IPS DF 4.7 (cell line): ENCODE measurements at regions not wholly inside any gene's neighbourhood (a gene's known extent, or its start where the extent isn't known, plus 50 kb on each side); places are given as distances from the start of the nearest gene placed in this dataset.
"Not testable (repeated sequence)": the region's sequence is repeated elsewhere in the genome, so short reads cannot be mapped to it uniquely, and the experiment has no call there.

Source experiments
- DNase-seq: peaks from one replicate; pipeline ENCODE4 v3.0.0-alpha.2; 2013; ENCODE audit warnings: low spot score; ENCODE audit errors: extremely low read depth

DNA sequence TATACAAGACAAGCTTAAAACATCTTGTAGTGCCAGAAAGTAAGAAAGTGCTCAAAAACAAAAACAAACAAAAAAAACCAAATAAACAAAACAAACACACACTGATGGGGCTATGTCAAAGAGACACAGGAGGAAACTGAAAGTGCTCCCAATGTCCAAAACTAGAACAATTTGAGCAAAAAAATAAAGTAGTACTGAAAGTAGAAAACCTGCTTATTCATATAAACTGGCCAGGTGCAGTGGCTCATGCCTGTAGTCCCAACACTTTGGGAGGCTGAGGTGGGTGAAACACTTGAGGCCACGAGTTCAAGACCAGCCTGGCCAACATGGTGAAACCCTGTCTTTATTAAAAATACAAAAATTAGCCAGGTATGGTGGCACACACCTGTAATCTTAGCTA lies 129.9 kb downstream of the GLUL start:
- no peak for DNase-seq

DNA sequence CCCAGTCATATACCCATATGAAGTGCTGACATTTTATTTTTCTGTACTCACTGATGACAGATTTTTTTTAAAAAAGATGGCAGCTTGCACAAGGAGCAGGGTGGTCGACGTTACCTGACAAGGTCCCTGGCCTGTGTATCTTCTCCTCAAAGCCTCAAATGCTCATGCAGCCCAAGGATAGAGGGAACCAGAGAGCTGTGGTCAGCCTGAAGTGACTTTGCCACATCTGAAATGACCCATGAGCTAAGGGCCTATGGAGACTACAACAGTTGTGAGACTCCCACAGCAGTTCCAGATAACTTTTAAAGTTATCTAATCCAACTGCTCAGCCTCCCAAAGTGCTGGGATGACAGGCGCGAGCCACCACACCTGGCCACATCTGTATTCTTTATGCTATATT lies 131.1 kb downstream of the GLUL start:
- no peak for DNase-seq

DNA sequence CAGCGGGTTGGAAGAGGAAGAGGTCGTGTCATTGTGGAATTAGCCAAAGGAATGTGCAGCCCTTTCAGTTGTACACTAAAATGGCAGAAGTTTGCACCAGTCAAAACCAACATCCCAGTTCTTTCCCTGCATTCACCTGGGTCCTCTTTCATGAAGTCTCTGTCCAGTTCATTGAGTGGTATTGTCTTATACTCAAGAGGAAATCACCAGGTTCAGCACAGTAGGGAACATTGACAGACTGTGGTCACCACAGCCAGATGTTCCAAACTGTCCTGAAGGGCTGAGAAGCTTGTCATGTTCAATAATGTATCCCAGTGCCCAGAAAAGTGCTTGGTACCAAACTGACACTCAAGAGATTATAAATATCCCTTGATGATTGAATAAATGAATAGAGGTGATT lies 131.6 kb downstream of the GLUL start:
- no peak for DNase-seq

DNA sequence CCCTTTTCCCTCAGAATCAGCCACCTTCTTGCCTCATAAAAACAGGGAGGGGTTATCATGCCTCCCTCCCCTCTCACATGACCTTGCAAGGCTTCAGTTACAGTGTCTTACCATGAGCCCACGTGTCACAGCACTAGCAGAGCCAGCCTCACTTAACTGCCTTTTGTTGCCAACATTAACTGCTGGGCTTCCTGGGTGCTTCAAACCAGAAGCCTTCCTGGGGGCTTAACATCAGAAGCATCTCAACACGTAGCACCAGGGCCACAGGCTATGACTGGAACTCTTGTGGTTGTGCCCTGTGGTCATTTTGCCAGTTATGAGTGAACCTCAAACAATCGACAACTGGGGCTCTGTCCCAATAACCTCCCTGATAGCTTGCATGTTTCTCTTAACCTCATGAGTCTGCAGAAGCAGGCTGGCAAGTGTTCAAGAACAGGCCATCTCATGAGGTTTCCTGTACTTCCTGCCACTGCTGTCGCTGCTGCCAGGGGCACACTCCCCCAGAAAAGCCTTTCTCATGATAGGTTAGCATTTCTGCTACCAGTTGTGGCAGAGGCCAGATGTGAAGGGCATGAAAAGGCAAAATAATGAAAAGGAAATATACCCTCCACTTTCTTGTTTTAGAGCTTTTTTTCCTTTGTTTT lies 132.2 kb downstream of the GLUL start:
- DNase-seq = no peak

DNA sequence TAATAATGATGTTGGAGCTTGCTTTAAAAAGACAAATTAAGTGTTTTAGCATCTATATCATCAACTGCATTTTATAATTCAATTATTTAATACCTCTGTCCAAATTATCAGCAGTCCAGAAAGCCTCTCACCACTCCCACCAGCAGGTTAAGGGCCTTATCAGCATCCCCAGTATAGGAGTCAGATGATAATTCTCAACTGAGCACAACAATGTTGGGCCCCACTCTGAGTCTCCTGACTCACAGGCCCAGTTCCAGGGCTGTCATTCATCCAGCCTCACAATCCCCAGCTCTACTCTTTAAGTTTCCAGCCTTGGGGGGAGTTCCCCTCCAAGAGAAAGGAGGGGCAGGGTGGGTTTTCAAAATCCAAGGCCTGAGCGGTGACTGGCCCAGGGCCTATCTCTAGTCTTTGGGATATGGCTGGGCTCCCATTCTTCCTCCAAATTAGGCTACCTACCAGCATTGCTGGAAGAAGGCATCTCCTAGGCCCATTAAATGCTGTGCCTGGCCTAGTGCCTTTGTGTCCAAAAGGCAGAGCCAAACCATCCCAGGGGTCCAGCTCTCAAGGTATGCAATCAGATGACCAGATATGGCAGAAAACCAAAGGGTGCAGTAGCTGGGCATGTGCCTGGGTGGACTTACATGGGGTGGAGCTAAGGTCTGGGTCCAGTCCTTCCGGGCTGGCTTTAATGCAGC lies 134.1 kb downstream of the GLUL start:
- DNase-seq = no peak

DNA sequence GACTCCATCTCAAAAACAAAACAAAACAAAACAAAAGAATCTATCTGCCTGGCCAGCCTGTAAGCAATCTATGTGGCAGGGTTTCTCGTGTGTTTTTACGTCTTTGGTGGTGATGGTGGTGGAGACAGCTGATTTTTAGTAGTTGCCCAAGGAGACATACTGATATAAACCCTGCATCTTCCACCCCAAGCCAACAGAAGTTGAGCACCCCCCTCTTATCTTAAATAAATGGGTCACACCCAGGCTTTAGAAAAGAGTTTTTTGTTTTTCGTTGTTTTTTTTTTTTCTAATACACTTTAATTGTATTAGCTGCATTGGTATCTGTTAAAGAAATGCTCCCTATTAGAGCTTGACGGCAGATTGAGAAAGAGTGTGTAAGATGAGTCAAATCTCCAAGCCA lies 134.7 kb downstream of the GLUL start:
- no peak for DNase-seq

DNA sequence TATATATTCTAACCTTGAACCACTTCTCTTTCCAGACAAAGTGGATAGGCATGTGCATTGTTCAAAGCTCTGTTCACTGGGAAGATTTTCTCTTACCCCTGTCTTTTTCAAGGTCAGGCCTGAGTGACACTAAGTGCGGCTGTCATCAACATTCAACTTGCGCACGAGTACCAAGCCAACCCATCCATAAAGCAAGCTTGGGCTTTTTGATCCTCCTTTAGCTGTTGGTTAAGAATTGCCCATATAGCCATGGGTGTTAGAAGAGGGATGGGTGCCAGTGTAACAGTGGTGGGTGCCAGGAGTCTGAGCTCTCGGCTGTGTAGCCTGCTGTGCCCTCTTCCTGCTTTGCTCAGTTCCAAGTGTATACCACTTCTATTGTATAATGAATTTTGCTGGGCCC lies 136.1 kb downstream of the GLUL start:
- DNase-seq = no peak

DNA sequence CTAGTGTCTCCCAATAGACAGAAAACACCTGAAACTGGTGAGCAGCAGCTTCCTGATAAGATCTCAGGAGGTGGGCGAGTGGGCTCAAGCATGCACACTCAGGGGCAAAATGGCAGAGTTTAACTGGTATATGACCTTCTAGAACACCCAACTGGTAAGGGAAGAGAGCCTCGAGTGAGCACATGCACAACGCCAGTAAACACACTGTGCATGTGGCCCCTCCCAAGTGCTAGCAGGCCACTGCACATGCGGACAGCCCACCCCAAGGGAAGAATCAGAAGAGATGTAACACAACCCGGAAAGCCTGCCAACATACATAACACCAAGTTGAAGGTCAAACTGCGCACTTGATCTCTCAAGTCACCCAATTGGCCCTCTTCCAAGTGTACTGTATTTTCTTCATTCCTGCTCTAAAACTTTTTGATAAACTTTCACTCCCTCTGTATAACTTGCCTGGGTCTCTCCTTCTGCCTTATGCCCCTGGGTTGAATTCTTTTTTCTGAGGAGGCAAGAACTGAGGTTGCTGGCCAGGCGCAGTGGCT lies 138.2 kb downstream of the GLUL start:
- no peak for DNase-seq

DNA sequence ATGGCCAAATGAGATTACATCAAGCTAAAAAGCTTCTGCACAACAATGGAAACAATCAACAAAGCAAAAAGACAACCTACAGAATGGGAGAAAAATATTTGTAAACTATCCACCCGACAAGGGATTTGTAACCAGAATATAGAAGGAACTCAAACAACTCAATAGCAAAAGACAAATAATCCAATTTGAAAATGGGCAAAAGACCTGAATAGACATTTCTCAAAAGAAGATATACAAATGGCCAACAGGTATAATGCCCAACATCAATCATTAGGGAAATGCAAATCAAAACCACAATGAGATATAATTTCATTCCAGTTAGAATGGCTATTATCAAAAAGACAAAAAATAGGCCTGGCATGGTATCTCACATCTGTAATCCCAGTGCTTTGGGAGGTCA lies 140.0 kb downstream of the GLUL start:
- no peak for DNase-seq

DNA sequence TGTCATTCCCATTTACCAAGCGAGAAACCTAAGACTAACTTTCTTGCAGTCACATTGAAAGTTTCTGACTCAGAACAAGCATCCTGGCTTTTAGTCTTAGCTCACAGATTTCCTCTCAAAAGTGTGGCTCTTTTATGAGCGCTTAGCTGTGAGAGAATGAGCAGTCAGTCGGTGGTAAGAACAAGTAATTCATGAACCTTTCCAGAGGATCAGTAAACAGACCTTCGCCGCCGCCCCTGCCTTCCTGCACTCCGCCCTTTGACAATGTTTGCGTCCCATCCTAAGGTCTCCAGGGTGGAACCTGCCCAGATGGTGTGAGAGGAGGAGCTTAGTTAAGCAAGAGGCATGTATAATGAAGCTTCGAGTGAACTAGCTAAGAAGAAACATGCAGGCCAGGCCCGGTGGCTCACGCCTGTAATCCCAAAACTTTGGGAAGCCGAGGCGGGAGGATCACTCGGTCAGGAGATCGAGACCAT lies 142.4 kb downstream of the GLUL start:
- no peak for DNase-seq

DNA sequence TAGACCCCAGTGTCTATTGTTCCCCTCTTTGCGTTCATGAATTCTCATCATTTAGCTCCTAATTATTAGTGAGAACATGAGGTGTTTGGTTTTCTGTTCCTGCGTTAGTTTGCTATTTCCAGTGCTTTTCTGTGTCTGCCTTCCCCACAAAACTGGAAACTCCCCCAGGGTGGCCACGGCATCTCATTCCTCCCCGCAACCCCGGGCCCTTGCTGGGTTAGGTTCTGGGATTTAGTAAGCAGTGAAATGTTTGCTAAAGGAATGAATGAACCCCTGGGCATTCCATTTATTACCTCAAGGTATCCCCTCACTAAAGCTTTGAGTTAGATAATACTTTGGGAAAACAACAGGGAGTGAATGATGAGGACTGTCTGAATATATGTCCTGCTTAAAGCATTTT lies 142.9 kb downstream of the GLUL start:
- DNase-seq = no peak

DNA sequence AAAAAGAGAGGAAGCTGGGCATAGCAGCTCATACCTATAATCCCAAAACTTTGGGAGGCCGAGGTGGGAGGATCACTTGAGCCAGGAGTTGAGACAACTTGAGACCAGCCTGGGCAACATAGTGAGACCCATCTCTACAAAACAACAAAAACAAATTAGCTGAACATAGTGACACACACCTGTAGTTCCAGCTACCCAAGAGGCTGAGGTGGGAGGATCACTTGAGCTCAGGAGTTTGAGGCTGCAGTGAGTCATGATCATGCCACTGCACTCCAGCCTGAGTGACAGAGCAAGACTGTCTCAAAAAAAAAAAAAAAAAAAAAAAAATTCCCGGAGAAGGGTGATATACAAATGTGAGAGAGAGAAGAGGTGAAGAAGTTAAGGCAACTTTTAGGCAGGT lies 143.8 kb downstream of the GLUL start:
- DNase-seq = not testable (repeated sequence)

DNA sequence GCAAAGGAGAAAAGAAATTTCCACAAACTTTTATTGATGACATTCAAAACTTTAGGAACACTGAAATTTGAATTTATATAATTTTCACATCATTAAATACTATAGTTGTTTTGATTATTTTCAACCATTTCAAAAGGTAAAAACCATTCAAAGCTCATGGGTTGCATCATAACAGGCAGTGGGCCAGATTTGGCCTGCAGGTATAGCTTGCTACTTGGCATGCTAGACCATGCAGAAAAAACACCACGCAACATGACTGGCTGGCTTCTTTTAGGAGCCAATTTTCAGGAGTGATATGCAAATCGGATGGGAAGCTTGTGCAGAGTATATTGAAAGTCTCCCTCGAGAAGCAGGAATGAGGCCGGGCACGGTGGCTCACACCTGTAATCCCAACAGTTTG lies 144.8 kb downstream of the GLUL start:
- no peak for DNase-seq

DNA sequence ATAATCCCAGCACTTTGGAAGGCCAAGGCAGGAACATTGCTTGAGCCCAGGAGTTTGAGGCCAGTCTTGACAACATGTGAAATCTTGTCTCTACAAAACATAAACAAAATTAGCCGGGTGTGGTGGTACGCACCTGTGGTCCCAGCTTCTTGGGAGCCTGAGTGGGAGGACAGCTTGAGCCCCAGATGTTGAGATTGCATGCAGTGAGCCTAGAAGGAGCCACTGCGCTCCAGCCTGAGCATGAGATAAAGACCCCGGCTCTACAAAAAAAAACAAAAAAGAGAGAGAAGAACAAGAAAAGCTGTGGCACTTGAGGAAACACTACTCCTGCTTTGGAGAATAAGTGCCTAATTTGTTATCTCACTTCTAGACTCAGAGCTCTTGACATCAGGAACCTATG lies 146.6 kb downstream of the GLUL start:
- no peak for DNase-seq

DNA sequence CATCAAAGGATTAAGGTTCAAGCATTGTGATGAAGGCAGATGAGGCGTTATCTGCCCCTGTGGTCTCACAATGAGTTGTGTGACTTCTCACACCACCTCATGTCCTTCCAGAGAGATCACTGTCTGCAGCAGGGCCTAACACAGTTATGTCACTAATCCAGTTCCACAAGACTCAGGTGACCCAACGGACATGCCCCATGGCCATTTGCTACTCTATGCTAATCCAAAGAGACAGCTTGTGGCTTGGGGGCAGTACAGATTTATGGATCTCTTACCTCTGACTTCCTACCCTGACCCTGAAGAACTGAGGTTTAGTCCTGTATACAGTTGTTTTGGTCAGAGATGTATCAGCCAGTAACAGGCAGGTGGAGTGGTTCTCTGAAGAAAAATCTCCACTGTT lies 147.1 kb downstream of the GLUL start:
- no peak for DNase-seq

DNA sequence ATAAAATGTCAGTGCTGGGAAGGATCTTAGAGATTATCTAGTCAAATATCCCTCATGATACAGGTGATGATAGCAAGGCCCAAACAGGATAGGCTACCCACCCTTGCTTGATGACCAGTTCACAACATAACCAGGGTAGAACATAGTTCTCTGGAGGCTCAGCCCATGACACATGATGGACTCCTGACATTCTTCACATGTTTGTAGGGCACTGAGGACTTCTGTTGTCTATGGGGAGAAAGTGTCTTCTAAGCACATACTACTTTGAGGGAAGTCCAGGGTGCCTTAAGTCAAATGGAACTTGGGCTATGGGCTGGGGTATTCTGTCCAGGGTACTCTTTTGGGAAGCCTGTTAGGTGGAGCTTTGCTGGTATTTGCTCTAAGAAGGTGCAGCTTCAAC lies 148.9 kb downstream of the GLUL start:
- no peak for DNase-seq

DNA sequence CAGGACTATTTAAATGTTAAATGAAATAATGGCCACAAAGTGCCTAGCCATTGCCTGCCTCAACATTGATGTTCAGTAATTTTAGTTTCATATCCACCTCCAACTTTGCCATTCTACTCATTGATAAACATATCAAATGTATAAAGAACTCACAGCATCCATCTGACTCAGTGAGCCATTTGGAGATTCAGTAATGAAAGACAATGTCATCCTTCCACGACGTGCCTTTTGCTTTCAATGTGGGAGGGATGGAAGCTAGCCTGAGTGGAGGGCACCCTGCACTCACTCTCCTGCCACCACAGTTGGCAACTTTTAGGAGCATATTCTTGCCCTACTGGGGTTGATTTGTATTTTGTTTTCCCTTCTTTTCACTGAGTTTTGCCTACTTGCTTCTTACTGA lies 151.5 kb downstream of the GLUL start:
- DNase-seq = no peak

DNA sequence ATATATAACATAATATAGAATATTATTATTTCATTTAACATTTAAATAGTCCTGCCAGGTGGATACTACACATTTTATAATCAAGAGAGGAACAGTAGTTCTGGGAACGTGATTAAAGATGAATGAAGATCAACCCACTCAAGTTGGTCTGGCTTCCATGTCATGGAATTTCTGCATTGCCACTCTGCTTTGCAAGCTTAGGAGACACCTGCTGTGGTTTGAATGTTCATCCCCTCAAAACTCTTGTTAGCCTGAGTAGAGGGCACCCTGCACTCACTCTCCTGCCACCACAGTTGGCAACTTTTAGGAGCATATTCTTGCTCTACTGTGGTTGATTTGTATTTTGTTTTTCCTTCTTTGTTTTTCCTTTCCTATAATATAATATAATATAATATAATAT lies 153.2 kb downstream of the GLUL start:
- DNase-seq = no peak

DNA sequence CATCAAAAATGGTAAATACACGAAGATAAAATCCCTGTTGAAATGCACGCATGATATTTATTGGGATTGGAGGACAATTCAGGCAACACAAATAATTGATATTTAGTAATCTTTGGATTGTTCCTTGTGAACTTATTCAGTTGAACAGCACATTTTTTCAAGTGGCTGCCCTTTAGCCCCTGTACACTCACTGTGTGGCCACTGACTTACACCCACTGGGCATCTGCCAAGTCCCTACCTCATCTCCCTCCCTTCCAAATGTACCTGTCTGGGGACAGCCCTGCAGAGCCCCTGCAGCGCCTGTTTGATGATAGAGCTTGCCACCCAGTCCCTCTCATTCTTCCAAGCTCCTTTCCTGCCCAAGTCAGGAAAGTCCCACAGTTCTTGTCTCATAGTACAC lies 154.3 kb downstream of the GLUL start:
- DNase-seq = no peak

DNA sequence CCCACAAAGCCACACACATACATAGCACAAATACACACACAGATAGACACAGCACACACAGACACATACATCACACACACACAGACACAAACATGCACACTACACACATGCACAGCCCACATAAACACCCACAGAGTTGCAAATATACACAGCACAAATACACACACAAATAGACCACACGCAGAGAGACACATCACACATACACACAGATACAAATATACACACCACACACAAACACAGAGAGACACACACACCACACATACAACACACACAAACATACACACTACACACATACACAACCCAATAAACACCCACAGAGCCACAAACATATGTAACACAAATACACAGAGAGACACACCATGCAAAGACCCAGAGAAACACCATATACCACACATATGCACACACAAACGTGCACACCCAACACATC lies 154.9 kb downstream of the GLUL start:
- no peak for DNase-seq

DNA sequence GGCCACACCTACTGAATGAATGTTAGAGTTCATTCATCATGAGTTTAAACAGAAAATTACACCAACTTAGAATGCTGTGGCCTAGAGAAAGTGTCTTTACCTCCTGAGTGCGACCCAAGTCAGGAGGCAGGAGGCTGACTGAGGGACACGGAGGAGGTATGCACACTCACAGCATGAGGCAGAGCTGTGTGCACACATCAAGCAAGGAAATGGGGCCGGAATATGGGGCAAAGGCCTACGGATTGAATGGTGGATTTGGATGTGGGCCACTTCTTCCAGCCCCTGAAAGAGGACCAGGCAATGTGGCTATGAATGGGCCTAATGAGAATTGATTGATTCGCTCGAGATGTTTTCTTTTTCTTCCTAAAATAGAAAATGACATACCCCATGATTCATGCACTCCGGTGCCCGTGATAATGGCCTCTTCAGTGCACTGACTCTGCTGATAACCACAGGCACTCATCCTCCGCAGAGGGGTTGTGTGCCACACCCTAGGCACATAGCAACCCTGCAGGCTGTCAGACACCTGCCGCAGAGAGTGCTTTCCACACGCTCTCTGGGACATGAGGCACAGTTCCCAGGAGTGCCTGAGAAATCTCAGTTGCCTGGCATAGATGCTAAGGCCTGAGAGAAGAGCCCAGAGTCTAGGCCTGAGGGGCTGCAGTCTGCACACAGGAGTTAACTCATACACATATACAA lies 155.5 kb downstream of the GLUL start:
- DNase-seq = no peak

DNA sequence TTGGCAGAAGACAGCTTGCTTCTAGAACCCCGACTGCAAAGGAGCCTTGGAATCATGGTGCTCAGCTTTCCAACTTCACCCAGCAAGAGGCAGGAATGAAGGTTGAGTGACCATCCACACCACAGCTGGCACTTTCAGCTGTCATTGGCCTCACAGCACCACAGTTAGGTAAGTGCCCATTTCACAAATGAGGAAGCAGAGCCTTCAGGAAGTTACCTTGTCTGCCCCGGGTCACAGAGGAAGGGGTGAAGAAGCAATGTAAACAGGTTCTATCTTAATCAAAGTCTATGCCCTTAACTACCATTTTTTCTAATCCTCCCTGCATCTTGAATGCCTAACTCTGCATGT lies 156.0 kb downstream of the GLUL start:
- no peak for DNase-seq
